ENCODE measurements at regions not wholly inside any gene's neighbourhood (a gene's known extent, or its start where the extent isn't known, plus 50 kb on each side); places are given as distances from the start of the nearest gene placed in this dataset.

- H3K79me2 ChIP-seq (ENCODE audit: insufficient read depth, low read length), result no peaks in the 10 kb centered on the region
- no peaks in the 10 kb centered on the region for H3K9me3 ChIP-seq (ENCODE audit: control insufficient read depth, low read depth, low read length)
- H2AK5ac ChIP-seq (ENCODE audit: insufficient read length, low read length), result no peak overlapping the region
- TF ChIP-seq CTCF (conservative IDR thresholded peaks at IDR 0.05), result no peak
- H2BK12ac ChIP-seq (ENCODE audit: insufficient read length, low read depth, low read length), result no peak overlapping the region
- no peak overlapping the region for H3K4ac ChIP-seq (ENCODE audit: low read depth, low read length)
- Mint-ChIP-seq H3K27ac (no peak overlapping the region), H3K4me1 (peaks cover 2% of the 10 kb centered on the region in 2 experiments; a peak in 2 of 4 replicates), H3K36me3 (ENCODE audit: insufficient read depth in 1 of 3, low read depth in 3 of 3) (no peaks in the 10 kb centered on the region; a peak in 1 of 7 replicates), H3K4me3 (no peak overlapping the region), H3K9me3 (no peaks in the 10 kb centered on the region), H3K27me3 (ENCODE audit: low read depth) (peaks cover 22% of the 10 kb centered on the region)
- H2BK20ac ChIP-seq (ENCODE audit: low read depth, low read length, poor library complexity, severe bottlenecking), result no peak overlapping the region
- no peak overlapping the region for H2BK15ac ChIP-seq (ENCODE audit: low read depth, low read length)
- no peak for DNase-seq
- H4K91ac ChIP-seq (ENCODE audit: insufficient read length, low read depth, low read length), result no peak overlapping the region
- no peak overlapping the region for H3K56ac ChIP-seq (ENCODE audit: insufficient read length, low read depth, low read length)
- H2BK5ac ChIP-seq (ENCODE audit: insufficient read length, low read length), result no peak overlapping the region
- WGBS (ENCODE audit: extremely low coverage, insufficient read length, low lambda C conversion rate), result no CpG with 5 or more reads among the region's 7 CpGs
- H4K20me1 ChIP-seq (ENCODE audit: control insufficient read depth, insufficient read depth, insufficient read length), result no peaks in the 10 kb centered on the region
- no peak overlapping the region for H3K14ac ChIP-seq (ENCODE audit: insufficient read depth, low read length)
- no peak overlapping the region for H3K18ac ChIP-seq (ENCODE audit: insufficient read length, low read depth, low read length)
- H2AFZ ChIP-seq (ENCODE audit: low read length), result no peak overlapping the region
- H3K9ac ChIP-seq (ENCODE audit: extremely low read depth, insufficient read length, low read length), result no peak overlapping the region
- no peak overlapping the region for H4K8ac ChIP-seq (replicated peaks; ENCODE audit: insufficient read length, low read depth, low read length)
- H3K79me1 ChIP-seq (ENCODE audit: insufficient read depth, low read depth, low read length, poor library complexity, severe bottlenecking), result no peaks in the 10 kb centered on the region
- H3T11ph ChIP-seq (ENCODE audit: low read length), result no peak overlapping the region
- no peak overlapping the region for H3K27ac ChIP-seq (ENCODE audit: insufficient read length, low read depth, low read length)
- H2BK120ac ChIP-seq (ENCODE audit: low read depth, low read length, poor library complexity, severe bottlenecking), result no peak overlapping the region
- no peaks in the 10 kb centered on the region for H3K23me2 ChIP-seq (ENCODE audit: insufficient read length, low read depth, low read length, poor library complexity, severe bottlenecking)
- no peak overlapping the region for H4K5ac ChIP-seq (ENCODE audit: insufficient read length, low read depth, low read length)
- no peak overlapping the region for H3K23ac ChIP-seq (ENCODE audit: insufficient read length, low read depth, low read length)
- H3K4me2 ChIP-seq (ENCODE audit: insufficient read depth, insufficient read length, low read length), result no peak overlapping the region
- no peaks in the 10 kb centered on the region; the same call in 1 of the 2 replicates for H3K27me3 ChIP-seq (ENCODE audit: insufficient read depth, low read length)
- H3K4me1 ChIP-seq (ENCODE audit: insufficient read depth, low read length), result no peaks in the 10 kb centered on the region
Observed at GRCh38 chr13:95480131-95480545, 72.4 kb upstream of the CLDN10 start.

Measured in H9 (cell line).